AG10803 (cell line): ENCODE measurements at regions not wholly inside any gene's neighbourhood (a gene's known extent, or its start where the extent isn't known, plus 50 kb on each side); places are given as distances from the start of the nearest gene placed in this dataset.
"Not testable (repeated sequence)": the region's sequence is repeated elsewhere in the genome, so short reads cannot be mapped to it uniquely, and the experiment has no call there.

Source experiments
- DNase-seq: peaks from one replicate; pipeline ENCODE4 v3.0.0; 2010; ENCODE audit warnings: low read depth
- H3K4me3 ChIP-seq: 2 replicates; pipeline ENCODE4 v1.5.1; 2011; ENCODE audit warnings: mild to moderate bottlenecking, low read length, control low read depth
- CTCF ChIP-seq: conservative IDR thresholded peaks from 2 replicates; pipeline ENCODE4 v1.5.1; 2011; ENCODE audit warnings: mild to moderate bottlenecking, low read length, control low read depth, inconsistent platforms

GRCh38 chr2:8333177-8333831, 348.6 kb upstream of the ID2 start:
- TF ChIP-seq CTCF = no peak
- no peak overlapping the region for H3K4me3 ChIP-seq
- no peak for DNase-seq

- DNase-seq, H3K4me3 ChIP-seq: not testable (repeated sequence)
These were observed 348.0 kb upstream of the ID2 start for GRCh38 chr2:8333832-8334187.

GRCh38 chr2:8334866-8335325, 347.0 kb upstream of the ID2 start:
- no peak overlapping the region for H3K4me3 ChIP-seq
- DNase-seq = no peak
- TF ChIP-seq CTCF = no peak

- no peak overlapping the region for H3K4me3 ChIP-seq
- no peak for TF ChIP-seq CTCF
- DNase-seq = no peak
These were observed 346.1 kb upstream of the ID2 start for GRCh38 chr2:8335801-8336200.

- TF ChIP-seq CTCF = no peak
- H3K4me3 ChIP-seq = no peak overlapping the region
- no peak for DNase-seq
These were observed 344.5 kb upstream of the ID2 start for GRCh38 chr2:8337321-8337720.

GRCh38 chr2:8342407-8342806, 339.4 kb upstream of the ID2 start:
- DNase-seq = no peak
- no peak for TF ChIP-seq CTCF
- no peak overlapping the region for H3K4me3 ChIP-seq

- no peak for DNase-seq
- no peak for TF ChIP-seq CTCF
- H3K4me3 ChIP-seq = no peak overlapping the region
These were observed 338.8 kb upstream of the ID2 start for GRCh38 chr2:8343031-8343430.
